Transverse colon (tissue), 4 donors: ENCODE measurements at regions not wholly inside any gene's neighbourhood (a gene's known extent, or its start where the extent isn't known, plus 50 kb on each side); places are given as distances from the start of the nearest gene placed in this dataset.

Source experiments
- DNase-seq: peaks from one replicate; pipeline ENCODE4 v3.0.0-alpha.2; 2019
- H3K27ac ChIP-seq, 4 donors: fragments of 200-600 bp; sonication (generic); 2 replicates each; pipeline ENCODE4 v1.5.1; 2016 to 2018; ENCODE audit warnings: inconsistent platforms in 4 of 4
- H3K27me3 ChIP-seq: fragments of 200-600 bp; sonication (generic); 2 replicates; pipeline ENCODE4 v1.5.1; 2017; ENCODE audit warnings: inconsistent platforms
- H3K36me3 ChIP-seq, 4 donors: fragments of 200-600 bp; sonication (generic); 2 replicates each; pipeline ENCODE4 v1.5.1; 2017 to 2019; ENCODE audit warnings: inconsistent platforms in 4 of 4
- H3K4me1 ChIP-seq, 4 donors: fragments of 200-600 bp; sonication (generic); 2 replicates each; pipeline ENCODE4 v1.5.1; 2017 to 2020; ENCODE audit warnings: inconsistent platforms in 4 of 4
- H3K4me3 ChIP-seq, 4 donors: fragments of 200-600 bp; sonication (generic); 1 replicate in 1 of 4; 2 replicates in 3 of 4; pipeline versions ENCODE4 v1.5.1 to v1.6.1; 2017 to 2019; ENCODE audit warnings: inconsistent platforms in 4 of 4
- H3K9me3 ChIP-seq, 2 donors: fragments of 200-600 bp; sonication (generic); 2 replicates each; pipeline ENCODE4 v1.5.1; 2017 to 2019; ENCODE audit warnings: inconsistent platforms in 2 of 2
- EP300 ChIP-seq: sonication (generic); formaldehyde crosslinking; IDR thresholded peaks from one replicate; pipeline ENCODE4 v1.6.1; 2017; ENCODE audit warnings: antibody characterized with exemption, low read depth
- POLR2A ChIP-seq: fragments of 450-650 bp; IDR thresholded peaks from one replicate; pipeline ENCODE4 v1.6.1; 2016; ENCODE audit warnings: antibody characterized with exemption, mild to moderate bottlenecking, moderate library complexity
- POLR2AphosphoS5 ChIP-seq, 3 donors: sonication (generic); formaldehyde crosslinking; IDR thresholded peaks; one replicate each; pipeline ENCODE4 v1.6.1; 2016; ENCODE audit warnings: antibody characterized with exemption in 3 of 3
- WGBS, 2 donors: methylation state at CpG; one replicate each; pipeline ENCODE4 v1.1.5; 2018; ENCODE audit warnings: low coverage in 1 of 2; 5-methylcytosine and 5-hydroxymethylcytosine counted together
- in situ Hi-C, 4 donors: fragments of 200-750 bp; cut with MboI; loops; one replicate each; pipeline versions ENCODE4 v1.15.0 to v1.15.1; 2017; ENCODE audit warnings: low sequenced_read_pairs in 3 of 4, low pct_ligation_motif_present in 1 of 4, low pct_unique_long_range_greater_than_20kb in 1 of 4
- intact Hi-C: fragments of 100-400 bp; cut with DNase I; formaldehyde crosslinking; loops from one replicate; pipeline ENCODE4 v1.15.1; 2023; ENCODE audit warnings: low total_unique reads
- TF ChIP-seq, protein P1 (sequence below), 5 experiments: fragments of 200-600 bp in 3 of 5; fragments of 450-650 bp in 2 of 5; sonication (generic) in 3 of 5; IDR thresholded peaks; 1 replicate in 2 of 5; 2 replicates in 3 of 5; pipeline ENCODE4 v1.5.1; 2016 to 2017; ENCODE audit warnings: antibody characterized with exemption in 5 of 5, inconsistent platforms in 3 of 5, mild to moderate bottlenecking in 2 of 5, moderate library complexity in 1 of 5

- Histone ChIP-seq H3K4me3 (no peak overlapping the region), H3K9me3 (peaks cover 3 to 14% of the 10 kb centered on the region in 2 donors), H3K27me3 (no peaks in the 10 kb centered on the region), H3K27ac (no peak overlapping the region), H3K4me1 (no peaks in the 10 kb centered on the region), H3K36me3 (no peaks in the 10 kb centered on the region)
- TF ChIP-seq, protein P1, sequence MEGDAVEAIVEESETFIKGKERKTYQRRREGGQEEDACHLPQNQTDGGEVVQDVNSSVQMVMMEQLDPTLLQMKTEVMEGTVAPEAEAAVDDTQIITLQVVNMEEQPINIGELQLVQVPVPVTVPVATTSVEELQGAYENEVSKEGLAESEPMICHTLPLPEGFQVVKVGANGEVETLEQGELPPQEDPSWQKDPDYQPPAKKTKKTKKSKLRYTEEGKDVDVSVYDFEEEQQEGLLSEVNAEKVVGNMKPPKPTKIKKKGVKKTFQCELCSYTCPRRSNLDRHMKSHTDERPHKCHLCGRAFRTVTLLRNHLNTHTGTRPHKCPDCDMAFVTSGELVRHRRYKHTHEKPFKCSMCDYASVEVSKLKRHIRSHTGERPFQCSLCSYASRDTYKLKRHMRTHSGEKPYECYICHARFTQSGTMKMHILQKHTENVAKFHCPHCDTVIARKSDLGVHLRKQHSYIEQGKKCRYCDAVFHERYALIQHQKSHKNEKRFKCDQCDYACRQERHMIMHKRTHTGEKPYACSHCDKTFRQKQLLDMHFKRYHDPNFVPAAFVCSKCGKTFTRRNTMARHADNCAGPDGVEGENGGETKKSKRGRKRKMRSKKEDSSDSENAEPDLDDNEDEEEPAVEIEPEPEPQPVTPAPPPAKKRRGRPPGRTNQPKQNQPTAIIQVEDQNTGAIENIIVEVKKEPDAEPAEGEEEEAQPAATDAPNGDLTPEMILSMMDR (IDR thresholded peaks at IDR 0.05), result no peak
- TF ChIP-seq POLR2AphosphoS5 (IDR thresholded peaks at IDR 0.05) (no peak), POLR2A (no peak), EP300 (no peak)
- in situ Hi-C loops, result no loop called here
- intact Hi-C loops, result no loop called here
- DNase-seq, result no peak
These were observed 456.2 kb downstream of the ZNF385D start for GRCh38 chr3:21294768-21295167.

DNA sequence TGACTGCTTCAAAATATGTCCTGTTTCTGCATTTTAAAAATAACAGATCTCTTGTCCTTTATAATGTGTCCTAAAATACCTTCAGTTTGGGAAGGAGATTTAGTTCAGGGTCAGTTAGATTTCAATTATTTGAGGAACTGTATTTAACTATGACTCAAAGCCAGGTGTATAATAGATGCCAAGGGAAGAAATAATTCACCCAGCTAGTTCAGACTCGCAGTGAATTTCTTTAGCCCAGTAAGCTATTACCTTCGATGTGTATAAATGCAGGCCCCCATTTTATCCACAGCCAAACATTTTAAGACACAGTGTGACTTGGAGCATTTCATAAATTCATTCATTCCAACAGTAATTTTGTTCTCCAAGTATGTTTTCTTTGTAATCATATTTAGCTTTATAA, 458.0 kb downstream of the ZNF385D start:
- Histone ChIP-seq H3K4me1 (no peaks in the 10 kb centered on the region), H3K4me3 (no peak overlapping the region), H3K27me3 (no peaks in the 10 kb centered on the region), H3K9me3 (peaks cover 0 to 10% of the 10 kb centered on the region in 2 donors), H3K36me3 (no peaks in the 10 kb centered on the region), H3K27ac (no peak overlapping the region)
- in situ Hi-C loops (no loop called here), intact Hi-C loops (no loop called here)
- no peak for DNase-seq
- WGBS, 2 donors, result 75 to 92% methylated on average over 2 of the region's 2 CpGs
- no peak for TF ChIP-seq POLR2AphosphoS5 (IDR thresholded peaks at IDR 0.05)
- TF ChIP-seq EP300, result no peak
- TF ChIP-seq, protein P1 (IDR thresholded peaks at IDR 0.05), result no peak
- no peak for TF ChIP-seq POLR2A

GRCh38 chr3:21290557-21290956, 460.5 kb downstream of the ZNF385D start:
- no peak for TF ChIP-seq POLR2A
- no peak for TF ChIP-seq POLR2AphosphoS5 (IDR thresholded peaks at IDR 0.05)
- TF ChIP-seq, protein P1 (IDR thresholded peaks at IDR 0.05), result peak in 2 of 5 experiments; percentile 13 to 30
- H3K4me1 ChIP-seq, result no peaks in the 10 kb centered on the region
- intact Hi-C loops, result no loop called here
- 50 to 78% methylated on average over 1 of the region's 1 CpG for WGBS, 2 donors
- in situ Hi-C loops, result no loop called here
- no peaks in the 10 kb centered on the region for H3K36me3 ChIP-seq
- no peaks in the 10 kb centered on the region for H3K27me3 ChIP-seq
- peaks cover 0 to 5% of the 10 kb centered on the region in 2 donors for H3K9me3 ChIP-seq
- no peak overlapping the region for H3K4me3 ChIP-seq
- DNase-seq, result no peak
- no peak overlapping the region for H3K27ac ChIP-seq

- Histone ChIP-seq H3K27me3 (no peaks in the 10 kb centered on the region), H3K36me3 (no peaks in the 10 kb centered on the region), H3K4me1 (no peaks in the 10 kb centered on the region), H3K4me3 (no peak overlapping the region), H3K27ac (no peak overlapping the region), H3K9me3 (peaks cover 5% of the 10 kb centered on the region in 2 donors)
- no peak for DNase-seq
- TF ChIP-seq, protein P1 (IDR thresholded peaks at IDR 0.05), result no peak
- TF ChIP-seq POLR2AphosphoS5 (IDR thresholded peaks at IDR 0.05) (no peak), EP300 (no peak), POLR2A (no peak)
- WGBS, 2 donors, result 66 to 75% methylated on average over 2 of the region's 2 CpGs
- intact Hi-C loops, result no loop called here
- in situ Hi-C loops, result no loop called here
These were observed 476.9 kb downstream of the ZNF385D start for GRCh38 chr3:21274079-21274571.
